HTR-8/SVneo (cell line): ENCODE measurements at regions not wholly inside any gene's neighbourhood (a gene's known extent, or its start where the extent isn't known, plus 50 kb on each side); places are given as distances from the start of the nearest gene placed in this dataset.
A peak's percentile ranks its signal among the peaks of the same experiment; 100 is the strongest.

Experiments
- DNase-seq: peaks from one replicate; pipeline ENCODE4 v3.0.0; 2011; ENCODE audit warnings: low spot score, mixed read lengths; ENCODE audit not compliant: insufficient read length
- FAIRE-seq: peaks from 2 replicates; lab custom pipeline; 2011; peaks lifted over from hg19 to GRCh38; lab: Jason Lieb, UNC

DNA sequence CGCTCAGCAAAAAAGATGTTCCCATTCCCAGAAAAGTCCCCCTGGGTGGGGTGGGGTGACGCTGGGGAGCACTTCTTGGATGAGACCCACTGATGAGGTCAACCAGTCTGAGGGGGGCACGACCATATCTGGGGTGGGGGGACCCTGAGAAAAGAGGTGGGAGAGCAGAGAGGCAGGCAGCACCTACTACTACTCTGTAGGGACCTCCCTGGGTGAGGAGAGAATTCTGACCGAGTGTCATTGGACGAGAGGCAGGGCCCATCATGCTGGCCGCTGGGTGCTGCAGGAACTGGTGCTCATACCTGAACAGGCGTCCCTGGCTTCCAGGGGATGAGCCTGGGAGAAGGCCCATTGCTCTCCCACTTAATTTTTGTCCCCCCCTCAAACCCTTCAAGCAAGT, 158.8 kb downstream of the KLF13 start:
- no peak for FAIRE-seq
- DNase-seq = no peak

DNA sequence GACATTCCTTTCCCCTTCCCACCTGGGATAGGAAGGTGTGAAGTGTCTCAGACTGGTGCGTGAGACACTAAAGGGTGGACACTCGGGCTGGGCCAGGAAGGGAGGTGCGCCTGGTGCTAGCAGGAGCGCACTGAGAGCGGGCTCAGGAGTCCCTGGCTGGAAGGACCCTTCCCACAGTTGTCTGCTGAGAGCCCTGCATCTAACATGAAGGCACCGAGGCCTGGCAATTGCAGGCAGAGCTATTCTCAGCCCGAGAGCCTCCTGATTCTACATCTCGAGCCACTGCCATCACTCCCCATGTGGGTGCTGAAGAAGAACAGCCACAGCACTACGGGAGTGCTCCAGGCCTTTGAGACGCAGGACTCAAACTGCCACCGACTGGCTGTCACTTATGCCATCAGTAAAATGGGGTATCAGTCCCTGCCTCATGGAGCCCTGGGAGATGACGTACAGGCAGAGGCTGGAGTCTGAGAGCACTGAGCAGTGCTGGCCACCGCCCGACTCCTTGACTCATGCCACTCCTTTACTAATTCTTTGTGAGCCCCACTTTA, 159.4 kb downstream of the KLF13 start:
- no peak for FAIRE-seq
- DNase-seq = no peak

DNA sequence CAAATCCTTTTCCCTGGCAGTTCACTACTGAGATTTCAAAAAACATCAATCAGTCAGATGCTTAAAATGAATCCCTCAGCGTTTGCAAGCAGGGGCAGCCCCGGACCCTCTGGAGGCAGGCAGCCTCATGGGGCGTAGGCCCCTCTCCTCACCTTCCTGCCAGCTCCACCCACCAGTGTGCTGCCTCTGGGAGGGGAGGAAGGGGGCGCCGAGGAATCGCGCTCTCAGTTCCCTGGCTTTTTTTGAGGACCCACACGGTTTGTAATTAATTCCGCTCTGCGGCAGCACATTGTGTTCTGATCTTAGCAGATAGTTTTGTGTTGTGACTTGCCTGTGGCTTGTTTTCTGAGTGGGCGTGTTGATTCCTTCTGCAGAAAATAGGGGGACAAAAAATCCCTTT, 159.9 kb downstream of the KLF13 start:
- FAIRE-seq = no peak
- DNase-seq = no peak

DNA sequence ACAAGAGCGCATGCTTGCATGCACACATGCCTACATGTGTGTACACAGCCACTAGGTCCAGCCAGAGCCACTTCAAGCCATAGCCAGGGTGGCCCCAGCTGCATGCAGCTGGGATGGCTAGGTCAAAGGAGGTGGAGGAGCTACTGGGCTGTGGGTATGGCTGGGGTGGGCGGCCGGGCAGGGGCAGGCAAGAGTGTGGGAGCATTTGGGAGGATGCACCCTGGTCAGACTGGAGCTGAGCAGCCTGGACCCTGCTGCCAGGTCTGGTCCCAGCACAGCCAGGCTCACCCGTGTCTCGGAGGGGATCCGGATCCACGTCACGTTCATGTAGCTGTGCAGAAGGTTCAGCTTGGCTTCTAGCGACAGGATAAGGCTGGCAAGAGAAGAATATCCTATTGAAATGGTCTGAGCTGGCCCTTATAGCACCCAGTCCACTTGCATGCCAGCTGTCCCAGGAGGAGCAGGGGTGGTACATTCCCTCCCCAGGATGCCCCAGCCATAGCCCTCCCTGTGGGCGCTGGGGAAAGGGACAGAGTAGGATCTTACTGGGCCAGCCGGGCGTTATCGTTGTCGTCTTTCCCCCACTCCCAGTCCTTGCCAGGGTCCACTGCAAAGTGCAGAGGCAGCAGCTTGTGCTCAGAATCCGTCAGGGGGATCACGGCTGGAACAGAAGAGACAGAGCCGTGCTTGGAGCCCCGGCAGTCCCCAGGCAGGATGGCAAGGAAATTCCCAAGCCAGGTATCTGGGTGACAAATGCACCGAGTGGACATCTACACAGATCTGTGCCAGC, 160.5 kb downstream of the KLF13 start:
- FAIRE-seq (no peak), DNase-seq (no peak)

DNA sequence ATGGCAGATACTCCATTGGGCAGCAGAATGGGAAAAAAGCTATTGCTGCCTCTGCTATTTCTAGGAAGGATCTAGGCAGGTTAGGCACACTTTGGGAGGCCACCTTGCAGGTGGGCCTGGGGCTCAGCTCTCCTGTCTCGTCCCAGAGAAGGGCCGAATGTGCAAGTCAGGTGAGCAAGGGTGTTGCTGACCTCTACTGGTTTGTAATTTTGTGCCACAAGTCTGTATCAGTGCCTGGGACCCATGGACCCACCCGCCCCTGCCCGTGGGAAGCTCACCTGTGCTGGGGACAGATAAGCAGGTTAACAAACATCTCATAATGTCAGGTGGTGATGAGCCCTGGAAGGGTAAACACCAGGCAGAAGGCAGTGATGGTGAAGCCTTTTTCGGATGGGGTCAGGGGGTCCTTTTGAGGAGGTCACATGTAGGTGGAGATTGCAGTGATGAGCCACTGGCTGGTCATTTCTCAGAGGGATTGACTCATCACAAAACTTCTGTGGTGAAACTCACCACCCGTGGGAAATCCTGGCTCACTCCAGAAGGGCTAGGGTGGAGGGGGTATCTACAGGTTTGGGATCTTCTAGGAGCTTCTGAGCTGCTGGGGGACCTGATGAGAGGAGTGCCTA, 161.3 kb downstream of the KLF13 start:
- FAIRE-seq (no peak), DNase-seq (no peak)

DNA sequence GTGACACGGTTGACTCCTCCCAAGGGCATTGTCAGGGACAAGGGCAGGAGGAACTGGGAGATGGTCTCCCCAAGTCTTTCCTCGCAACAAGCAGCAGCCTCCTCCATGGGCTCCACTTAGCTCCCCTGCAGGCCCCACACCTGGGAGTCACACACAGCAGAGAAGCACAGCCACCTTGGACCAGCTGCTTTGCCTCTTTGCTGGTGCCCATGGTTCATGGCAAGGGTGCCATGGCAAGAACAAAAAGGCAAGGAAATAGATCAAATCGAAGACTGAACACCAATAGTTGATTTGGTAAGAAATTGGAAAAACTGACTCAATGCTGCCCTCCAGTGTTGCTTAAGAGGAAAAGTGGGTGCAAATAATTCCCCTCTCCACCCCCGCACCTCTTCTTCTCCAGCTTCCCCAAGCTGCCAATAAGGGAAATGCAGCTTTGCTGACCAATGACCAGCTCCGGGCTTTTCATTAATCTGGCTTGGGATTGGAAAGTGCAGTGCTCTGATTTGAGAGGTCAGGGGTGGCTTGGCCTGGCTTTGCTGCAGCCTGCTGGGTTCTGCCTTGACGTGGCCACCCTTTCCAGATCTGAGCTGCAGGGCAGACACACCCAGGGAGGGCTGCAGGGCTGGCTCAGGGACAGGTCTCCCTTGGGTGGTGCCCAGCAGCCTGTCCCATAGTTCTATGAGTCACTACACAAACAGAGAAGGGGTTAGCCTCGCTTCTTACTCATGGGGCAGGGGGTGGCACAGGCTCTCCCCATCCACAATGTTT, 162.0 kb downstream of the KLF13 start:
- peak; percentile 81 for DNase-seq
- no peak for FAIRE-seq

DNA sequence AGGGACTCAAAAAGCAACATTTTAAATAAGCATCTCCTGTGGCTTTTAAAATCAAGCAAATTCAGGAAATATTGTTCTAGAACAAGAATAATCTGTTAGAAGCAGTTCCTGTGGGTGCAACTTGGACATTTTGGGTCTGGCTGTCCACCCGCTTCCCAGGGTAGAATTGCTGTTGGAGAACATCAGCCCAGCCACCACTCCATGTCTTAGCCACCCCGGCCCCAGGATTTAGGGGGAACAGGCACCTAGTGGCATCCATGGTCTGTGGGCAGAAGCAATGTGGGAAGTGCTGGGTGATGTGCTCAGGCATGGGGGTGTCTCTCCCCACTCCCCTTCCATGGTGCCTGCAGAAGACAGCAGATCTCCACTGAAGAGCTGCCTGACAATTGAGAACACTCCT, 162.6 kb downstream of the KLF13 start:
- no peak for FAIRE-seq

DNA sequence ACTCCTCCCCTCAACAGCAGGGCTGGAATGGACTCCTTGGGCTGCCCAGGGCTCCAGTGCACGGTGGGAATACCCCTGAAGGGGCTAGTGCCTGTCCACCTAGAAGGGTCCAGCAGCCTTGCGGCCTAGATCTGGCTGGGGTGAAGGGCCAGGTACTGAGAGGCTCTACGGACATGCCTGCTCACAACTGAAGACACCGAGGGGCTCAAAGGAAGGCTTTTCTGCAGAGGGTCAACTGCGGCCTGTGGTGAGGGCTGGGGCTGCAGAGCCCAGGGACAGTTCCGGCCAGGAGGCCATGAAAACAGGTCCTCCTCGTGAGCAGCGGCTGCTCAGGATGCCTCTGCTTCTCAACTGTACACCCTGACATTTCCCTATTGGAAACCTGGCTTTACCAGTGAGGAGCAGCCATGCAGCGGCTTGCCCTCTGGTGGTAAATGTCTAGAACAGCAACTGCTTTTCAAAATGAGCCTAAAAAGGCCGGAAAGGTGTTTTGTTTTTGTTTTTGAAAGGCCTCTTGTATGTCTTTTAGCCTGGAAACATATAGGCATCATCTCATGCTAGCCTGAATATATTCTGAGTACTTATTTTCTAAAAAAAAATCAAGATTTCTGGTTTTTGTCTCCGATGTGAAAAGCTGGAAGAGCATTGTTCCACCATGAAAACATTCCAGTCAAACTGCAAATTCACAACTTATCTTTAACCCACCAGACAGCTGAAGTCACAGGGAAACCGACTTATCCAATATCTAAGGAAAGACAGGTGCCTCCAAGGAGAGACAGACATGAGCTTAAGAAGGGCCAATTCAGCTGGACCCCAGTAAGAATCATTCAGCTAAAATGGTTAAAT, 163.4 kb downstream of the KLF13 start:
- DNase-seq = peak; percentile 63
- FAIRE-seq = no peak

More for the DNA sequence above, 162.6 kb downstream of the KLF13 start:
- DNase-seq = no peak

DNA sequence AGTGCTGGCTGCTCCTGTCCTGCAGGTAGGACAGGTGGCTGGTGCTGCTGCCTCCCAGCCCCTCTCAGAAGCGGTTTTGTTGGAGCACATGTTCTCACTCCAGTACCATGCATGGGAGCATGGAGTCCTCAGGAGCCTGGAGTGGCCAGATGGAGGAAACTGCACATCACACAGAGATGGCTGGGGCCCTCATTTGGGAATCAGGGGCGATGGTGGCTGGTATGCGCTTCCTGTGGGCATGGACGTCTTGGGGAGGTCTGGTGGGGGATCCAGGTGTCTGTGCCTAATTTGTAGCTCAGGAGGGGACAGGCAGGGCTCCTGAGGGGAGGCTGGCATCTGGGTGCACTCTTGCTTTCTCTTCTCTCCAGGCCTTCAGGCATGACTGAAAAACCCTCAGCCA, 168.2 kb downstream of the KLF13 start:
- DNase-seq (no peak), FAIRE-seq (no peak)

DNA sequence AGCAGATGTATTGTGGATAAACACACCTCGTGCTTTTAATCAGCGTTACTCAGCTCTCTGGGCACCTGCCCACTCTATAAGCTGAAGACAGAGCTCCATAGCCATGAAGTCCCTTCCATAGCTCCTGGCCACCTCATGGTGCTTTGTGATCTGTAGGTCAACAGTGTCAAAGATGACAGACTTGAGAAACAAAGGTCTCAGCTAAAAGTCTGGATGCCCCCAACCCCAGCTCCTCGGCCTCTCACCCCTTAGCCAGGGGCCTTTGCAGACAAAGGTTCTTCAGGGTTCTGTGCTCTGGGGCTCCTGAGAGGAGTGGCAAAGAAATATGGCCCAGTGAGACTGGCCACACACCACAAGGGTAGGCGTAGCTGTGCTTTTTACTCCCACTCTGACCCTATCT, 168.6 kb downstream of the KLF13 start:
- DNase-seq (no peak), FAIRE-seq (no peak)

DNA sequence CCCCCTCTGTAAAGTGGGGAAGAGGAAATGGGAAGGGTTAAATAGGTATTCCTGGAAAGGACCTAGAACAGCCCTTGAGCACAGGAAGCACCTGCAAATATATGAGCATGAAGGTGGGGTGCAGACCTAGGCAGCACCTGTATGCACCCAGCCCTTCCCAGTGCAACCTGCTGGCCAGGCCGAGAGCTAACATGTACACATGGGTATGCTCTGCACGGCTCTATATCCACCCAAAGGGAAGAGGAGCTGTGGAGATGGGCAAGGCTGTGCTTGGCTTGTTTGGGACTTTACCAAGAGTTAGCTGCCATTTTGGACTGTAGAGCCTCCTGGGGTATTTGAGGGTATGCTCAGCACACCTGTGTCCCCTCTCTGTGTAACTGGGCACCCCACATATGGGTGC, 171.2 kb downstream of the KLF13 start:
- DNase-seq (no peak), FAIRE-seq (no peak)

DNA sequence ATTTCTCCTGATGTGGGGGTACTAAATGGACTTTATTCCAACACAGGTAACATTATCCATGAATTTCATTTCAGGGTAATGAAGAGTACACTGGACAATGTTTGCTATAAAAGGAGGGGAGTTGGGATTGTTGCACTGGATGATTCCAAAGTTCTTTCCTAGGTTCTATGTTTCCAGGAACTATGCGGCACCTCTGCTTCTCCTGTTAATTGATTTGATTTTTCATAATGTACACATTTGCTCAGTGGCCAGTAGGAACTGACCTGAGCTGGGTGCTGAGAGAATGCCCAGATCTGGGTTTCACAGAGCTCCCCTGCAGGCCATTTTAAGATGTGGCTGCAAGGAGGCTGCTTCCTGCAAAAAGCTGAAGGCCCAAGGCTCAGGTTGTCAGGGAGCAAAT, 171.7 kb downstream of the KLF13 start:
- no peak for FAIRE-seq
- DNase-seq = no peak

DNA sequence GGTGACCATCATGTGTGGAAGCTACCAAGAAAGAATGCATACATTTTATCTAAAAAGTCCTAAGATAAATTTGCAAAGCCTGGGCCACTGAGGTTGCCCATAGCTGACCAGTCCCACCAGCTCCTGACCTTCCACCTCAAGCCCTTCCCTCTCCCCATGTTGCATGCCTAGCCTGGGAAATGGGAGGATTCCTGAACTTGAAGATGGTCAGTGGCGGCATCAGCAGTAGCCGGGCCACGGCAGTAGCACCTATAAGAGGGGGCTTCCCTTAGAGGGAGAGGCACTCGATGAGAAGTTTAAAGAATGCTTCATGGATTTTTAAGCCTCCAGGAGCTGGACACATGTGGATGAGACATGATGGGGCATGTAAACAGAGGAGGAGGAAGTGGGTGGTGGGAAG, 172.1 kb downstream of the KLF13 start:
- FAIRE-seq = no peak
- DNase-seq = no peak

DNA sequence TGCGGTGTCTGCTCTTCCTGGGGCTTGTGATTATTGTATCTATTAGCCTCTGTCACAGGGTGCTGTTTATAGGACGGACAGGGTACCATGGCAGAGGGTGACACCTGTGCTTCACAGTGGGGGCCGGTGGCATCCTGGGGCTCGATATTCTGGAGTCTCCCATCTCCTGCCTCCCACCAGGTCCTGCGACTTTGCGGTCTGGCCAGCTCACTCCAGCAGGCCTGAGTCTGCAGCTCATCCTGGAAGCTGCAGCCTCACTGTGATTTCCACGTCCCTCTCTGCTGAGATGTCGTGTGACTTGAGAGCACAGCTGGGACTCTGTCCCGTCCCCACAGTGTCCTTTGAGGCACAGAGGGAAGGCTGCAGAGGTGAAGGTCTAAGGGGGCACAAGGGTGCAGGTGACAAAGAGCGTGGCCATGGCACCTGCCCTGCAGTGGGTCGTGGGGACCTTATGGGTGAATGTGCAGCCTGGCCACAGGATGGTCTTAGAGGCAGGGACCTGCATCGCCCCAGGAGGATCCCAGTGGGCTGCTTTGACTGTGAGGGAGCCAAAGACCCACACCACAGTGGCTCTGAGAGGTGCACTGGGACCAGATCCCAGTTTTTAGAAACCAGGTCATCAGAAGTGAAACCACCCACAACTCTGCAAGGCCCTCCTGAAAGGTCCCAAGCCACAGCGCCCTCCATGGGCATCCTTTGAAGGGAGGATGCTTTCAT, 172.8 kb downstream of the KLF13 start:
- FAIRE-seq = no peak
- DNase-seq = no peak

DNA sequence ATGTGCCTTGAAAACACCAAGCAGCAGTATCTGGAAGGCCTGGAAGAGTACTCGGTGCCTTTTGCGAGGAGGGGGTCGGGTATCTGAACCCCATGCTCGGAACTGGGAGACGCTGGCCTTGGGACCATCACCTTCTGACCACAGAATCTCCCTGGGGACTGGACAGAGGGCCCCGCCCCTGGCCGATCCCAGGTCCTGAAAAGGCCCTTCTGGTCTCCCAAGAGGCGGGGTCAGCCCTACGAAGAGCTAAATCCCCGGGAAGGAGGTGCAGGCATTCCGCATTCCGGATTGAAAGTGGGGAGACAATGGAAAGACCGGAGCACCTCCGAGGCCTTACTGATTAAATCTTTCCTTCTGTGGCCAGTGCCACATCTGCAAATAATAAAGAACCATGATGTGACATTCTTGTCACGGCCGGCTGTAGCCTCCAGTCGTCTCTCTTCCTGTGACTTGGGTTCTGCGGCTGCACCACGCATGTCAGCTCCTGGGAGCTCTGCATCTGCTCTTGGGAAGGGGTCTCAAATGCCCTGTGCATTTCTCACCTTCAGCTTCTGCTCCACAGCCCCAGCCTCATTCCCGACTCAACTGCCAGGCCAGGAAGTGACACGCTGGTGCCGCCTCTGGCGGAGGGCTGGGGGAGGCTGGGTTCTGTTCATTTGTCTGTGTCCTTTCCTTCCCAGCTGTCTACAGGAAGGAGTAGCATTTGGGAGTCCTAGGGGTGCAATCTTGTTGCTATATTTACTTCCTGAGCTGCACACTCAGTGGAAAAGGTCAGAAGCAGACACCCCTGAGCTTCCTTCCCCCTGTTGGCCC, 173.5 kb downstream of the KLF13 start:
- FAIRE-seq = no peak
- no peak for DNase-seq

DNA sequence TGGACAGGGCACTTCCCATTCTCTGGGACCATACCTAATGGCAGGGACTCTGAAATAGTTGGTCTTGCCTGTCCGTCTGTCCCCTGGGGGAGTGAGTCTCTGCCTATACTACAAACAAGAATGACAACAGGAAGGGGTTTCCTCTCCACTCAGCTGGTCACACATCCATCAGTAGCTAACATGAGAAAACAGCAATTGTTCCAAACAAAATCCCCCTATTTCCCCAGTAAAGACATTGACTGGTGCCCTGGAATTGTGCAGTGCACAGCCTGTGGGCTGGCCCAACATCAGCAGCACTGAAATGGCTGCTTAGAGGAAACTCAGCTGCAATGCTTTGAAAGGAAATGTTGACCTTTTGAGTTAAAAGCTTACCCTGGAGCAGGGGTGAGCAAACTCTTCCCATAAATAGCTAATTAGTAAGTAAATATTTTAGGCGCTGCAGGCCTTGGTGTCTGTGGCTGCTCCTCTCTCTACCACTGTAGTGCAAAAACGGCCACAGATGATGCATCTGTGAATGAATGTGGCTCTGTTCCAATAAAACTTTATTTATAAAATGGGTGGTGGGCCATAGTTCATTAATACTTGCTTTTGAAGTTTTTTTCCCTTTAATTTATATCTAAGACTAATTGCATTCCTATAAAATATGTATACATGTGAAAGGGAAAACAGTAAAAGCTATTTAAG, 174.3 kb downstream of the KLF13 start:
- FAIRE-seq (no peak), DNase-seq (no peak)

DNA sequence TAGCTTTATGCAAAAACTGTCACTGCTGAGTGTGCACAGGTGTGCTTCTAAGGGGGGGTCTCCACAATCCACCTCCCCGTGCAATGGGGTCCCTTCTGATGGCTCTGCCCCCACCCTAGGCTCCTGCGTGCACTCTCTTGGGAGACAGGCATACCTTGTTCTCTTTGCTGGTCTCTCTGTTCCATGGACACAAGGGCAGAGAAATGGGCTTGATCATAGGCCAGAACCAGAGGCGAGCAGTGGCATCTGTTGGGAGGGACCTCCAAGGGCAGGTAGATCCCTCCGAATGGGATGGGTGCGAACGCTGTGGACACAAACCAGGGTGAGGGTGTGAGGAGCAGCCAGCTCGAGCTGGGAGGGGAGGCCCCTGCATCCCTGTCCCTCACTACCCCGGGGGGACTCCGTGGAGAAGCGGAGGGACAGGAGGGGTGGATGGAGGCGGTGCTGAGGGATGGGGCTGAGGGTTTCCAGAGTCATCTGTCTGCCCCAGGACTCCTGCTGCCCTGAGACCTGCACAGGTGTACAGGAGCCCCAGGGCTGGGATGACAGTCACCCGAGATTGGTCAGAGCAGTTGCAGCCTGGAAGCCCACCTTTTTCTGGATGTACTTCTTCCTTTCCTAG, 175.0 kb downstream of the KLF13 start:
- no peak for DNase-seq
- FAIRE-seq = no peak
